RCC 7860 (cell line): ENCODE measurements at regions not wholly inside any gene's neighbourhood (a gene's known extent, or its start where the extent isn't known, plus 50 kb on each side); places are given as distances from the start of the nearest gene placed in this dataset.
"Not testable (repeated sequence)": the region's sequence is repeated elsewhere in the genome, so short reads cannot be mapped to it uniquely, and the experiment has no call there.

Experiments
- DNase-seq: peaks from one replicate; pipeline ENCODE4 v3.0.0-alpha.2; 2015; ENCODE audit warnings: low spot score
- FAIRE-seq: peaks from 2 replicates; lab custom pipeline; 2012; peaks lifted over from hg19 to GRCh38; lab: Jason Lieb, UNC

GRCh38 chr1:144140243-144140642, 168.5 kb upstream of the FAM72C start:
- not testable (repeated sequence) for DNase-seq, FAIRE-seq

GRCh38 chr1:144105006-144105405, 133.2 kb upstream of the FAM72C start:
- not testable (repeated sequence) for FAIRE-seq, DNase-seq

GRCh38 chr1:144104000-144104677, 132.4 kb upstream of the FAM72C start:
- DNase-seq, FAIRE-seq: not testable (repeated sequence)

GRCh38 chr1:144103156-144103880, 131.5 kb upstream of the FAM72C start:
- FAIRE-seq, DNase-seq: not testable (repeated sequence)

DNA sequence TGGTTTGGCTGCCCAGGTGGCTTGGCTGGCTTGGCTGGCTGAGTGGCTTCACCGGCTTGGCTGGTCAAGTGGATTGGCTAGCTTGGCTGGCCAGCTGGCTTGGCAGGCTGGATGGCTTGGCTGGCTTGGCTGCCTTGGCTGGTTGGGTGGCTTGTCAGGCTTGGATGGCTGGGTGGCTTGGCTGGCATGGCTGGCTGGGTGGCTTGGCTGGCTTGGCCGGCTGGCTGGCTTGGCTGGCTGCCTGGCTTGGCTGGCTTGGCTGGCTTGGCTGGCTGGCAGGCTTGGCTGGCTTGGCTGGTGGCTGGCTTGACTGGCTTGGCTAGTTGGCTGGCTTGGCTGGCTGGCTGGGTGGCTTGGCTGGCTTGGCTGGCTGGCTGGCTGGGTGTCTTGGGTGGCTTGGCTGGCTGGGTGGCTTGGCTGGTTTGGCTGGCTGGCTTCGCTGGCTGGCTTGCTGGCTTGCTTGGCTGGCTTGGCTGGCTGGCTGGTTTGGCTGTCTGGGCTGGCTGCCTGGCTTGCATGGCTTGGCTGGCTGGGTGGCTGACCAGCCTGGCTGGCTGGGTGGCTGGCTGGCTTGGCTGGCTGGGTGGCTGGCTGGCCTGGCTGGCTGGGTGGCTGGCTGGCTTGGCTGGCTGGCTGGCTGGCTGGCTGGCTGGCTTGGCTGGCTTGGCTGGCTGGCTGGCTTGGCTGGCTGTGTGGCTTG, 130.4 kb upstream of the FAM72C start:
- not testable (repeated sequence) for FAIRE-seq
- DNase-seq = peak; percentile 2

DNA sequence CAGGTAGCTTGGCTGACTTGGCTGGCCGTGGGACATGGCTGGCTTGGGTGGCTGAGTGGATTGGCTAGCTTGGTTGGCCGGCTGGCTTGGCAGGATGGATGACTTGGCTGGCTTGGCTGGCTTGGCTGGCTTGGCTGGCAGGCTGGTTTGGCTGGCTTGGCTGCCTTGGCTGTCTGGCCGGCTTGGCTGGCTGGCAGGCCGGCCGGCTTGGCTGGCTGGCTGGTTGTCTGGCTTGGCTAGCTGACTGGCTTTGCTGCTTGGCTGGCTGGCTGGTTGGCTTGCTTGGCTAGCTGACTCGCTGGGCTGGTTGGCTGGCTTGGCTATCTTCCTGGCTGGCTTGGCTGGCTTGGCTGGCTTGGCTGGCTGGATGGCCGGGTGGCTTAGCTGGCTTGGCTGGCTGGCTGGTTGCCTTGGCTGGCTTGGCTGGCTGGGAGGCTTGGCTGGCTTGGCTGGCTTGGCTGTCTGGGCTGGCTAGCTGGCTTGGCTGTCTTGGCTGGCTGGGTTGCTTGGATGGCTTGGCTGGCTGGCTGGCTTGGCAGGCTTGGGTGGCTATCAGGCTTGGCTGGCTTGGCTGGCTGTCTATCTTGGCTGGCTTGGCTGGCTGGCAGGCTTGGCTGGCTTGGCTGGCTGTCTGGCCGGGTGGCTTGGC, 129.7 kb upstream of the FAM72C start:
- DNase-seq (no peak), FAIRE-seq (no peak)

GRCh38 chr1:144077167-144077841, 105.5 kb upstream of the FAM72C start:
- DNase-seq = peak; percentile 39
- FAIRE-seq = not testable (repeated sequence)

- not testable (repeated sequence) for FAIRE-seq, DNase-seq
Observed at GRCh38 chr1:144076646-144077045, 104.9 kb upstream of the FAM72C start.

DNA sequence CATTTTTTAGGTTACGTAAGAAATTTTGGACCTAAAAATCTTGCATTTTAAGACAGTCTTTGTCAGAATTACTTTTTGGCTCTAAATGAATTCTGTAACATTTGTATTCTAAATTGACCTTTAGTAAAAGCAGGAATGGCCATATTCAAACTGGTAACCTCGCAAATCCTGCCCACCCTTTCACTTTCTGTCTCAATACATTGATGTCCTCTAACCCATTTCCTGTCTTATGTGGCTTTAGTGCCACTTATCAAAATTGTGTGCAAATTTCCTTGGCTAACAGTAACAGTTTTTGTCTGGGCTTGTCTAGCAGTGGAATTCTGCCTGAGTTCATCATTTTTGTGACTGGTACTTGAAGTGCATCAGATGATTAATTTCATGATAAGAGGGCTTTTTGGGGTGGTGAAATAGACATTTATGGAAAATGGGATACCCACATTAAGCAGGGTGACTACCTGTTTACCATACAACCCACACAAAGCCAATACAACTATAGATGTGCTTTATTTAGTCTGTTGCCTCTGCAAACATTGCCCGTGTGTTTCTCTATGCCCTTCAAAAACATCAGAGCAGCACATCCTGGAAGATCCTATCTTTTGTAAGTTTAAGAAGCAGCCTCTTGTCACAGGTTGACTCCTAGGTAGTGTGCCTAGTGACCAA, 98.7 kb upstream of the FAM72C start:
- FAIRE-seq, DNase-seq: not testable (repeated sequence)

DNA sequence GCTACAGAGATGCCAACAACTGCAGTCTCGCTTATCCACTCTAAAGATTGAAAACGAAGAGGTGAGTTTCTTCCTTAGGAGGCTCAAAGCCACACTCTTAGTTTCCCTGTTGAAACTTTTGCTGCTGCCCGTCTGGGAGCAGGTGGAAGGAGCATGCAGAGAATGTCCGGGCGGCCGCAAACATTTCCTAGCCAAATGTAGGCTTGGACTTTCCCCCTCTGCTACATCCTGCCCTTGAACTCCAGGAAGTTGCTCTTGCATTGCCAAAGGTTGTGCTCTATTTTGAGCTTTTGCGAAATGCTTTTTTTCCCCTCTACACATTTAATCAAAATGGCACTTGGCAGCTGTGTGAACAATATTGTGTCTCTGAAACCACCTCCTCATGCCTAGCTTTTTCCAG, 95.3 kb upstream of the FAM72C start:
- not testable (repeated sequence) for DNase-seq, FAIRE-seq

- FAIRE-seq = not testable (repeated sequence)
Observed at GRCh38 chr1:144066071-144066813, 94.5 kb upstream of the FAM72C start.

DNA sequence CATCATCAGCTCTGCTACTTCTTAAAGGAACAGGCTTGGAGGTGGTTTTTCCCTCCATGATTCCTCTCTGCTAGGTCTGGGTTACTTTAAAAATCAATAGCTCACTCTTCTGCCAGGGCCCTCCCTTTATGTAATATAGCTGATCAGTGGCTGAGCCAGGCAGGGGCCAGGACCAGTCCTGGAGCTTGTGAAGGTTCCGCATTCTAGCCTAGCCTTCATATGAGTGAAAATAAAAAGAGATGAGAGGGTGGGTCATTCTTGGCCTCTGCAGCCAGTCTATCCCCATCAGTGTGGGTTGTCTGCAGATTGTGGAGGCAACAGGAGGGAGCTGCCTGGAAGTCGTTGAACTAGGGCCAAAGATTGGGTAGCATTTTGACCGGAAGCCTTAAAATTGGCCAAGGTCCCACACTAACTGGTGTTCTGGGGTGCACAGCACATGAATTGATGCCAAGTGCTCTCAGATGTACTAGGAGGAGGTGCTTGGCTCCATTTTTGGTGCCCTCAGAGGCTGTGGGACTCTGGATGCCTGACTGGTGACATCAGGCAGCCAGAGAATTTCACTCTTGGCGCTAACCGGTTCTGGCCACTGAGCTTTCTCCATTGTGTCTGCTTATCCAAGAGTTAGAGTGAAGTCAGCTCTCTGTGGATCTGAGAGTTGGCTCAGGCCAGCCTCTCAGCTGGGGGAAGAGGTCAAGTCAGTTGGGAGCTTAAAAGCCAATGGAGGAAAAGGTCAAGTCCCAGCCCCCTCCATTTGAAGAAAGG, 93.7 kb upstream of the FAM72C start:
- not testable (repeated sequence) for FAIRE-seq, DNase-seq

More at GRCh38 chr1:144066071-144066813, 94.5 kb upstream of the FAM72C start:
- DNase-seq = not testable (repeated sequence)

DNA sequence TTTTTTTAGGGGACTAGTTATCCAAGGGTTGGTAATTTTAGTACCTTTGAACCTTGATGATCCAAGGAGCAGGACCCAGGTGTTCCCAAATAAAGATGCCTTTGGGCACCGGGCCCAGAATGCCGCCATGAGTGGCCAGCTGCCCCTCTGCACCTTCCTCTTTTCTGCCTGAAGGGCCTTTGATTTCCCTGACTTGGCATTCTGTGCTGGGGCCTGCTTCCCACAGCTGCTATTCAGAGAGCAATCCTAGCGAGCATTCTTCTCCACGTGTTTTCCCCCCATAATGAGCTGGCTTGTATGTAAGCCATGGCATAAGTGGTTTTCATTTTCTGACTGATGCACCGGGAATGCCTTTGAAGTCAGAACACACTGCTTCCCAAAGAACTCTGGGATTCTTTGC, 77.6 kb upstream of the FAM72C start:
- DNase-seq, FAIRE-seq: not testable (repeated sequence)

DNA sequence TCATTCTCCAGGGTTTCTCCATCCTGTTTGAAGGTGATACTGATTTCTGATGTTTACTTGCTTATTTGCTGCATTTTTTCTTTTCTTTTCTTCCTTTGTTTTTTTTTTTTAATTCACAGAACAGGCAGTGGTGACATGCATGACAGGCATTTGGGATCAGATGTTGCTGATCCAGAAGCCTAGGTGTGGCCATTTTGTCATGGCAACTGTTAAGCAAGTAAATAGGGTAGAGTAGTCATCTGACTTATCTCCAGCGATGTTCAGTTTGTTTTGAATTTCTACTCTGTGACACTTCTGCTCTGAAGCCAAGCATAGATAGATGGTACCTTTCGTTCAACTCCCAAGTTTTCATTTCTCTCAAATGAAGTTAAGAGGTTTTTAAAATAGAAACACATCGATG, 74.9 kb upstream of the FAM72C start:
- DNase-seq, FAIRE-seq: not testable (repeated sequence)

DNA sequence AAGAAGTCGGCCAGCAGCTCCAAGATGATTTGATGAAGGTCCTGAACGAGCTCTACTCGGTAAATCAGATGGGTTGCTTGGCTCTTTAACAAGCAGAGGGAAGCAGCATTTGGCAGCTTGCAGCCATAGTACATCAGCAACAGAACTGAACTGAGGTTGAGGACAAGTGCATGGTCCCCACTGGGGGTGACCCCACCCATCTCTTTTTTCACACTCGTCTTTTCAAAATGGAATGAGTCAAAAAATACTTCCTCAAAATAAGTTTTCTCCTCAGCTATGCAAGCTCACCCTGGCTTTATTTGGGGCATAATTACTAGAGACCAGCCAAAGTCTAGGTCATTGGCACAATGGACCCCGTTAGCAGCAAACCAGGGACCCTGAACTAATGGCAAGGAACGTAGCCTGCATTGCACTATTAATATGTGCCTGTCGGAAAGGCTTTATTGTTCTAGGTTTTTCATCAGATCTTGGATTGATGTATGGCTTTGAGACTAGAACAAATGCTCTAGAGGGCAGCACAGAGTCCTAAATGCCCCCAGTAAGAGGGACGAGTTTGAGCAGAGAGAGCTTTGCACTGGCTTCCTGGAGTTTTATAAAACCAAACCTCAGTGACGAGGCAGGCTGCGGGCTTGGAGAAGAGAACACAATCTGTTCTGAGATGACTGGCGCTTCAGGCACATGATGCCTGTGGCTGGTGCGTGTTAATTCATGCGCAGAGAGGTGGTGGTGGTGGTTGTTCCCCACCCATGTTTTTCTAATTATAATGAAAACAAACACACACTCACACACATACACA, 74.2 kb upstream of the FAM72C start:
- FAIRE-seq = not testable (repeated sequence)
- peak; percentile 1 for DNase-seq

- not testable (repeated sequence) for DNase-seq, FAIRE-seq
Observed at GRCh38 chr1:144042251-144042650, 70.5 kb upstream of the FAM72C start.

GRCh38 chr1:144040293-144040692, 68.5 kb upstream of the FAM72C start:
- FAIRE-seq, DNase-seq: not testable (repeated sequence)
